Endothelial cell (in vitro differentiated cells): ENCODE measurements at regions not wholly inside any gene's neighbourhood (a gene's known extent, or its start where the extent isn't known, plus 50 kb on each side); places are given as distances from the start of the nearest gene placed in this dataset.

Experiments used
- DNase-seq: peaks from one replicate; pipeline ENCODE4 v3.0.0; 2021; ENCODE audit warnings: low spot score
- H3K27ac Mint-ChIP-seq: one replicate; pipeline ENCODE4 v1.8.0; 2021; ENCODE audit warnings: mixed read lengths, inconsistent platforms; ENCODE audit not compliant: unreplicated experiment
- H3K27me3 Mint-ChIP-seq: one replicate; pipeline ENCODE4 v1.8.0; 2021; ENCODE audit warnings: mild to moderate bottlenecking, moderate library complexity, mixed read lengths, inconsistent platforms; ENCODE audit not compliant: unreplicated experiment
- H3K36me3 Mint-ChIP-seq: one replicate; pipeline ENCODE4 v1.8.0; 2021; ENCODE audit warnings: mild to moderate bottlenecking, low read depth, mixed read lengths, inconsistent platforms; ENCODE audit not compliant: unreplicated experiment
- H3K4me1 Mint-ChIP-seq: one replicate; pipeline ENCODE4 v1.8.0; 2021; ENCODE audit warnings: mild to moderate bottlenecking, mixed read lengths, inconsistent platforms; ENCODE audit not compliant: unreplicated experiment
- H3K4me3 Mint-ChIP-seq: one replicate; pipeline ENCODE4 v1.8.0; 2021; ENCODE audit warnings: mild to moderate bottlenecking, mixed read lengths, inconsistent platforms; ENCODE audit not compliant: unreplicated experiment
- H3K9me3 Mint-ChIP-seq: one replicate; pipeline ENCODE4 v1.8.0; 2021; ENCODE audit warnings: mixed read lengths, inconsistent platforms; ENCODE audit not compliant: unreplicated experiment
- TF ChIP-seq, protein P1 (sequence below): fragments of 200-600 bp; sonication (generic); IDR thresholded peaks from one replicate; pipeline ENCODE4 v1.5.0; 2021; ENCODE audit warnings: antibody characterized with exemption; ENCODE audit not compliant: unreplicated experiment

DNA sequence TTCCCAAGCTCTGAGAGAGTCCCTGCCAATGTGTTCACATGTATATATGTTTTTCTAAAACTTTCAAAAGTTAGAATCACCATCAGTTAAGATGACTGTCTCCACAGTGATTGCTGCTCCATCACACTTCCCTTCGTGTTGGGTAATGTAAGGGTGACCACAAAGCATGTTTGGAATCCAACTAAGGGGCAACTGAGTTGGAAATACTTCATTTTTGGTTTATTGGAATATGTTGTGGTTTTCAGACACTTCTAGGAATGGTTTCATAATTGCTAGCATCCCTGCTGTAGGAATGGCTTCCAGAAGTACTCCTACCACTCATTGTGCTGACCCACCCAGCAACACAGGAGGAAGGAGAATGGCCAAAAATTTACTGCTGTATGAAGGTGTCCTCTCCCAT lies 212.5 kb upstream of the GULP1 start:
- TF ChIP-seq, protein P1, sequence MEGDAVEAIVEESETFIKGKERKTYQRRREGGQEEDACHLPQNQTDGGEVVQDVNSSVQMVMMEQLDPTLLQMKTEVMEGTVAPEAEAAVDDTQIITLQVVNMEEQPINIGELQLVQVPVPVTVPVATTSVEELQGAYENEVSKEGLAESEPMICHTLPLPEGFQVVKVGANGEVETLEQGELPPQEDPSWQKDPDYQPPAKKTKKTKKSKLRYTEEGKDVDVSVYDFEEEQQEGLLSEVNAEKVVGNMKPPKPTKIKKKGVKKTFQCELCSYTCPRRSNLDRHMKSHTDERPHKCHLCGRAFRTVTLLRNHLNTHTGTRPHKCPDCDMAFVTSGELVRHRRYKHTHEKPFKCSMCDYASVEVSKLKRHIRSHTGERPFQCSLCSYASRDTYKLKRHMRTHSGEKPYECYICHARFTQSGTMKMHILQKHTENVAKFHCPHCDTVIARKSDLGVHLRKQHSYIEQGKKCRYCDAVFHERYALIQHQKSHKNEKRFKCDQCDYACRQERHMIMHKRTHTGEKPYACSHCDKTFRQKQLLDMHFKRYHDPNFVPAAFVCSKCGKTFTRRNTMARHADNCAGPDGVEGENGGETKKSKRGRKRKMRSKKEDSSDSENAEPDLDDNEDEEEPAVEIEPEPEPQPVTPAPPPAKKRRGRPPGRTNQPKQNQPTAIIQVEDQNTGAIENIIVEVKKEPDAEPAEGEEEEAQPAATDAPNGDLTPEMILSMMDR, result no peak
- Mint-ChIP-seq H3K27me3 (peaks cover 2% of the 10 kb centered on the region), H3K27ac (no peak overlapping the region), H3K9me3 (no peaks in the 10 kb centered on the region), H3K4me3 (no peak overlapping the region), H3K36me3 (no peaks in the 10 kb centered on the region), H3K4me1 (no peaks in the 10 kb centered on the region)
- DNase-seq, result no peak

DNA sequence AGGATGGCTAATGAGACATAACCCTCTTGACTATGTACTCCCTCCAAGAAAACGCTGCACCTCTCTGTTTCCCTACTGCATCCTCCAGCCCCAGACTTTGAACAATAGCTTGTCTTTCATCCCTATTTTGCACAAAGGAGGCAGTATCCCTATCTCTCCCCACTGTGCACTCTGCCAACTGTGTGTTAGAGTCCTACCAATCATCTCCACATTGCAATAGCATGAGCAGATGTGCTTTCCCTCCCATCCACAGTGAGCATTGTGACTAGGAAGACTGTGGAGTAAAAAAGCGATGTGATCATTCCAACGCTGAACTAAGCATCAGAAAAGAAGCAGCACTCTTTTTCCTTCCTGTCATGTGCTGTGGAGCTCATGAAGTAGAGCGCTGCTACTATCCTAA lies 206.3 kb upstream of the GULP1 start:
- Mint-ChIP-seq H3K4me3 (no peak overlapping the region), H3K36me3 (no peaks in the 10 kb centered on the region), H3K27ac (no peak overlapping the region), H3K4me1 (no peaks in the 10 kb centered on the region), H3K9me3 (no peaks in the 10 kb centered on the region), H3K27me3 (no peaks in the 10 kb centered on the region)
- no peak for DNase-seq
- TF ChIP-seq, protein P1, result no peak

GRCh38 chr2:188089901-188090300 lies 201.8 kb upstream of the GULP1 start:
- Mint-ChIP-seq H3K4me3 (no peak overlapping the region), H3K9me3 (no peaks in the 10 kb centered on the region), H3K4me1 (peaks cover 8% of the 10 kb centered on the region), H3K27ac (peak overlapping the region; percentile 48), H3K27me3 (no peaks in the 10 kb centered on the region), H3K36me3 (no peaks in the 10 kb centered on the region)
- TF ChIP-seq, protein P1, result no peak
- DNase-seq, result no peak

DNA sequence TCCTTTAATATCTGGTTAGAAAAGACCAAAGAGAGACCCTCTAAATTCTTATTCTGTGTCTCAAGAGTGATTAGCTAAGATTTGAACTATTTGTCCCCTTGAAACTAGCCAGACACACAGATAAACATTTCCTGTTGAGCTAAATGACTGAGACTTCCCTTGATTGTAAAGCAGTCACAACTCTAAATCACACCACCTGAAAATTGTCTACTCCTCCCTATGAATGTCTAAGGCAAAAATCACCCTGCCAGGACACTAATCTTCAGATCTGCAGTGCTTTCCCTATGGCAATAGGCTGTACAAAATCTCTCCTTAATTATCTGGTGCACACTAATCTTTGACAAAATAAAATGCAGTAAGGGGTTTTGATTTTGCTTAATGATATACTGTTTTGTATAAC lies 200.5 kb upstream of the GULP1 start:
- Mint-ChIP-seq H3K36me3 (no peaks in the 10 kb centered on the region), H3K27ac (peak overlapping the region; percentile 99), H3K4me3 (no peak overlapping the region), H3K9me3 (no peaks in the 10 kb centered on the region), H3K27me3 (no peaks in the 10 kb centered on the region), H3K4me1 (peaks cover 14% of the 10 kb centered on the region)
- TF ChIP-seq, protein P1, result no peak
- no peak for DNase-seq

GRCh38 chr2:188092734-188093133 lies 198.9 kb upstream of the GULP1 start:
- peak overlapping the region; percentile 39 for H3K27ac Mint-ChIP-seq
- TF ChIP-seq, protein P1, result no peak
- H3K4me3 Mint-ChIP-seq, result no peak overlapping the region
- no peaks in the 10 kb centered on the region for H3K27me3 Mint-ChIP-seq
- H3K9me3 Mint-ChIP-seq, result no peaks in the 10 kb centered on the region
- no peaks in the 10 kb centered on the region for H3K36me3 Mint-ChIP-seq
- peaks cover 23% of the 10 kb centered on the region for H3K4me1 Mint-ChIP-seq
- no peak for DNase-seq
